A549 (cell line): ENCODE measurements at regions not wholly inside any gene's neighbourhood (a gene's known extent, or its start where the extent isn't known, plus 50 kb on each side); places are given as distances from the start of the nearest gene placed in this dataset.

Source experiments
- ATAC-seq, 2 experiments: fragments of 200-7000 bp in 1 of 2; fragments of >200 bp in 1 of 2; cut with Nextera tagmentation in 1 of 2; cut with Tn5 transposase in 1 of 2; 3 replicates each; pipeline versions ENCODE4 v1.8.0 to v1.9.1; 2018 to 2020; ENCODE audit warnings: mild to moderate bottlenecking in 1 of 2, moderate library complexity in 1 of 2
- CTCF ChIA-PET: fragments of 300-600 bp; sonication (Branson Sonifier 250); formaldehyde crosslinking; extraction: SDS; loops from one replicate; lab custom pipeline; 2021; ENCODE audit warnings: antibody characterized with exemption, inconsistent platforms; lab: Yijun Ruan, JAX
- POLR2A ChIA-PET: fragments of 350-600 bp; formaldehyde crosslinking; extraction: SDS; loops from one replicate; lab custom pipeline; 2021; ENCODE audit warnings: antibody characterized with exemption, inconsistent platforms; lab: Yijun Ruan, JAX
- DNase-seq, 2 experiments: peaks; one replicate each; pipeline versions ENCODE4 v3.0.0 to v3.0.0-alpha.2; 2011 to 2016; ENCODE audit warnings: low read depth in 1 of 2, low spot score in 1 of 2
- FAIRE-seq: peaks from 2 replicates; lab custom pipeline; 2011; peaks lifted over from hg19 to GRCh38; lab: Jason Lieb, UNC
- H3K27ac ChIP-seq, 2 experiments: fragments of >200 bp; sonication (Bioruptor Twin); formaldehyde crosslinking; 3 replicates each; pipeline ENCODE4 v1.5.1; 2016 to 2017
- H3K4me1 ChIP-seq: fragments of >200 bp; sonication (Bioruptor Twin); formaldehyde crosslinking; 3 replicates; pipeline ENCODE4 v1.6.1; 2016
- H3K4me2 ChIP-seq: fragments of >200 bp; sonication (Bioruptor Twin); formaldehyde crosslinking; 3 replicates; pipeline ENCODE4 v1.6.1; 2016
- H3K4me3 ChIP-seq: fragments of >200 bp; sonication (Bioruptor Twin); formaldehyde crosslinking; 3 replicates; pipeline ENCODE4 v1.5.1; 2016
- H3K9me3 ChIP-seq: fragments of >200 bp; sonication (Bioruptor Twin); formaldehyde crosslinking; 3 replicates; pipeline ENCODE4 v1.6.1; 2016
- CHD4 ChIP-seq: fragments of 200-600 bp; sonication (generic); IDR thresholded peaks from 2 replicates; pipeline ENCODE4 v1.6.1; 2016; ENCODE audit warnings: antibody characterized with exemption, mild to moderate bottlenecking, borderline replicate concordance
- EHMT2 ChIP-seq: fragments of 200-600 bp; sonication (generic); IDR thresholded peaks from 2 replicates; pipeline ENCODE4 v1.6.1; 2016; ENCODE audit warnings: antibody characterized with exemption, low read depth, mild to moderate bottlenecking, moderate library complexity
- HEYL ChIP-seq: fragments of 250-450 bp; sonication (Bioruptor Pico); IDR thresholded peaks from 2 replicates; pipeline ENCODE4 v1.8.0; 2021; ENCODE audit warnings: mild to moderate bottlenecking, moderate library complexity
- HOXA7 ChIP-seq: fragments of 250-450 bp; sonication (Bioruptor Pico); IDR thresholded peaks from 2 replicates; pipeline ENCODE4 v1.5.0; 2020; ENCODE audit warnings: mild to moderate bottlenecking, moderate library complexity
- JUNB ChIP-seq: fragments of >200 bp; sonication (Bioruptor Twin); formaldehyde crosslinking; IDR thresholded peaks from 2 replicates; pipeline ENCODE4 v1.6.1; 2016
- KDM1A ChIP-seq: fragments of 200-600 bp; sonication (generic); IDR thresholded peaks from 2 replicates; pipeline ENCODE4 v1.6.1; 2016; ENCODE audit warnings: low read depth, mild to moderate bottlenecking
- KDM5A ChIP-seq: fragments of 200-600 bp; sonication (generic); IDR thresholded peaks from 2 replicates; pipeline ENCODE4 v1.6.1; 2016; ENCODE audit warnings: antibody characterized with exemption, mild to moderate bottlenecking
- MAFK ChIP-seq: fragments of 450-650 bp; IDR thresholded peaks from 2 replicates; pipeline ENCODE4 v1.6.1; 2014; ENCODE audit not compliant: partially characterized antibody
- MAZ ChIP-seq: fragments of 150-350 bp; IDR thresholded peaks from 2 replicates; pipeline ENCODE4 v1.6.1; 2014; ENCODE audit warnings: antibody characterized with exemption, low read depth, low read length, borderline replicate concordance
- MYC ChIP-seq: IDR thresholded peaks from 2 replicates; pipeline ENCODE4 v1.6.1; 2012; ENCODE audit warnings: mild to moderate bottlenecking, inconsistent platforms, low read length, improper control_type of control experiment, borderline replicate concordance
- NR3C1 ChIP-seq: fragments of >200 bp; sonication (Bioruptor Twin); formaldehyde crosslinking; IDR thresholded peaks from 3 replicates; pipeline ENCODE4 v1.6.1; 2017
- PHF8 ChIP-seq: fragments of 200-600 bp; sonication (generic); IDR thresholded peaks from 2 replicates; pipeline ENCODE4 v1.6.1; 2016; ENCODE audit warnings: low read depth, mild to moderate bottlenecking, antibody characterized with exemption, moderate library complexity, borderline replicate concordance
- RCOR1 ChIP-seq: fragments of 150-350 bp; IDR thresholded peaks from 2 replicates; pipeline ENCODE4 v1.6.1; 2014; ENCODE audit warnings: antibody characterized with exemption, low read length, low read depth
- REST ChIP-seq: fragments of 200-600 bp; sonication (generic); IDR thresholded peaks from 2 replicates; pipeline ENCODE4 v1.6.1; 2016; ENCODE audit warnings: antibody characterized with exemption, mild to moderate bottlenecking, moderate library complexity
- ZC3H11A ChIP-seq: fragments of 450-650 bp; IDR thresholded peaks from 2 replicates; pipeline ENCODE4 v1.6.1; 2014; ENCODE audit warnings: antibody characterized with exemption, mild to moderate bottlenecking
- ZSCAN20 ChIP-seq: fragments of 250-450 bp; sonication (Bioruptor Pico); IDR thresholded peaks from 2 replicates; pipeline ENCODE4 v1.8.0; 2022; ENCODE audit warnings: mild to moderate bottlenecking, moderate library complexity
- WGBS: methylation state at CpG from one replicate; pipeline ENCODE4 v1.1.6; 2017; ENCODE audit errors: missing lambda C conversion rate; 5-methylcytosine and 5-hydroxymethylcytosine counted together
- TF ChIP-seq, protein P1 (sequence below): fragments of >200 bp; sonication (Bioruptor Twin); formaldehyde crosslinking; IDR thresholded peaks from 3 replicates; pipeline ENCODE4 v1.6.1; 2016

GRCh38 chr1:232282498-232282897 lies 347.4 kb downstream of the SIPA1L2 start:
- no peak for TF ChIP-seq MYC
- no peak for TF ChIP-seq HOXA7 (CRISPR knock-in tag)
- TF ChIP-seq CHD4 = no peak
- no peak for TF ChIP-seq REST
- no peak for TF ChIP-seq ZC3H11A
- TF ChIP-seq RCOR1 = no peak
- no peak for TF ChIP-seq KDM5A
- no peak for TF ChIP-seq HEYL
- no peak for TF ChIP-seq KDM1A
- TF ChIP-seq EHMT2 = no peak
- TF ChIP-seq PHF8 = no peak
- TF ChIP-seq, protein P1, sequence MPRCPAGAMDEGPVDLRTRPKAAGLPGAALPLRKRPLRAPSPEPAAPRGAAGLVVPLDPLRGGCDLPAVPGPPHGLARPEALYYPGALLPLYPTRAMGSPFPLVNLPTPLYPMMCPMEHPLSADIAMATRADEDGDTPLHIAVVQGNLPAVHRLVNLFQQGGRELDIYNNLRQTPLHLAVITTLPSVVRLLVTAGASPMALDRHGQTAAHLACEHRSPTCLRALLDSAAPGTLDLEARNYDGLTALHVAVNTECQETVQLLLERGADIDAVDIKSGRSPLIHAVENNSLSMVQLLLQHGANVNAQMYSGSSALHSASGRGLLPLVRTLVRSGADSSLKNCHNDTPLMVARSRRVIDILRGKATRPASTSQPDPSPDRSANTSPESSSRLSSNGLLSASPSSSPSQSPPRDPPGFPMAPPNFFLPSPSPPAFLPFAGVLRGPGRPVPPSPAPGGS = no peak
- TF ChIP-seq JUNB = no peak
- TF ChIP-seq NR3C1 = no peak
- H3K4me3 ChIP-seq = no peak overlapping the region
- ATAC-seq = no peak
- ChIA-PET CTCF (no interaction called here), POLR2A (no interaction called here)
- no peaks in the 10 kb centered on the region; the same call in 2 of the 3 replicates for H3K4me1 ChIP-seq
- DNase-seq = no peak
- H3K27ac ChIP-seq = no peak overlapping the region
- WGBS = 67% methylated on average over 1 of the region's 1 CpG
- no peak for FAIRE-seq
- H3K4me2 ChIP-seq = no peak overlapping the region
- no peaks in the 10 kb centered on the region for H3K9me3 ChIP-seq

- H3K4me1 ChIP-seq = no peaks in the 10 kb centered on the region
- H3K9me3 ChIP-seq = no peaks in the 10 kb centered on the region
- no peak for FAIRE-seq
- H3K27ac ChIP-seq = no peak overlapping the region
- ChIA-PET CTCF (no interaction called here), POLR2A (no interaction called here)
- H3K4me3 ChIP-seq = no peak overlapping the region
- no peak for DNase-seq
- no peak for ATAC-seq
- WGBS = 71% methylated on average over 4 of the region's 4 CpGs
- H3K4me2 ChIP-seq = no peak overlapping the region
- no peak for TF ChIP-seq KDM1A
- TF ChIP-seq, all 56 proteins: peak for 0
Observed at GRCh38 chr1:232280910-232281309, 349.0 kb downstream of the SIPA1L2 start.

DNA sequence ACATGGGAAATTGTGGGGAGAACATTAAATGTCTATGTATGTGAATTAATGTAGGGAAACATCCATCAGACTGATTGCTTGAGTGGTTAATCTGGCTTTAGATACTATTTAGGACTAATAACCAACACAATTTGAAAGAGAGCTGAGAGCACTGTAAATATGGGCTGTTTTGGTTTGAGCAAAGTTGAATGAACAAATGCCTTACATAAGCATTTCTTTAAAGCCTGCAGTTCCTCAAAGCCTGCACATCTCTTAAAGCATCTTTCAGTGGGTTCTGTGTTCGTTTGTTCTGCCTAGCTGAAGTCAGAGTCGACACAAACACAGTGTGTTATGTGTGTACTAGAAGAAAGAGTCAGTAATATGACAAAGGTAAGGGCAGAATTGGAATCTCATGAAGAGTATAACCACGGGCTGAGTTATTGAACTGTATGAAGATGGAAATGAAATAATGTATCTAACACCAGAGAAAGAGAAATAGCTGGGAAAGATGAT lies 350.0 kb downstream of the SIPA1L2 start:
- H3K9me3 ChIP-seq = no peaks in the 10 kb centered on the region
- no peak for ATAC-seq
- H3K4me1 ChIP-seq = no peaks in the 10 kb centered on the region
- H3K4me2 ChIP-seq = no peak overlapping the region
- POLR2A ChIA-PET = no interaction called here
- TF ChIP-seq MAFK (peak; percentile 43), MAZ (no peak), ZSCAN20 (CRISPR knock-in tag) (no peak)
- TF ChIP-seq, protein P1 = no peak
- no peak for DNase-seq
- no peak overlapping the region for H3K27ac ChIP-seq
- CTCF ChIA-PET = interaction anchor here (0.6 kb wide), 1 partner anchor 15 kb away, joined by 3 read pairs; no protein-coding TSS in a partner anchor
- 20% methylated on average over 3 of the region's 3 CpGs for WGBS
- no peak overlapping the region for H3K4me3 ChIP-seq
- FAIRE-seq = no peak
